Endothelial cell of umbilical vein (primary cell): ENCODE measurements at regions not wholly inside any gene's neighbourhood (a gene's known extent, or its start where the extent isn't known, plus 50 kb on each side); places are given as distances from the start of the nearest gene placed in this dataset.

ENCODE experiments used
- BruUV-seq: library from RNA; stranded (reverse); fragments of 400-500 nt; replicated peaks from 2 replicates; lab custom pipeline; 2021; lab: Mats Ljungman, UMichigan
- CTCF ChIA-PET: fragments of 300-600, 350-600 bp; sonication (Branson Sonifier 250); formaldehyde crosslinking; loops from one replicate; lab custom pipeline; 2021; ENCODE audit warnings: antibody characterized with exemption, inconsistent platforms; lab: Charles Lee
- POLR2A ChIA-PET: fragments of 300-600, 350-600 bp; sonication (Branson Sonifier 250); formaldehyde crosslinking; loops from one replicate; lab custom pipeline; 2021; ENCODE audit warnings: antibody characterized with exemption, inconsistent platforms; lab: Charles Lee
- DNase-seq: peaks from one replicate; pipeline ENCODE4 v3.0.0-alpha.2; 2011; ENCODE audit warnings: low read depth, low spot score
- FAIRE-seq: peaks from 2 replicates; lab custom pipeline; 2011; peaks lifted over from hg19 to GRCh38; lab: Jason Lieb, UNC
- H2AFZ ChIP-seq: 2 replicates; pipeline ENCODE4 v1.6.0; 2012; ENCODE audit warnings: low read depth, low read length, control low read depth, inconsistent platforms
- H3K27ac ChIP-seq: 2 replicates; pipeline ENCODE4 v1.5.1; 2011; ENCODE audit warnings: low read depth, mild to moderate bottlenecking, control low read depth, low read length, moderate library complexity; ENCODE audit not compliant: insufficient read depth
- H3K27me3 ChIP-seq, 2 experiments: 2 replicates each; pipeline versions ENCODE4 v1.6.0 to v1.6.1; 2011; ENCODE audit warnings: low read length in 2 of 2, mixed read lengths in 1 of 2; ENCODE audit not compliant: control insufficient read depth in 2 of 2, insufficient read depth in 2 of 2
- H3K36me3 ChIP-seq, 2 experiments: 2 replicates in 1 of 2; 3 replicates in 1 of 2; pipeline ENCODE4 v1.5.1; 2011; ENCODE audit warnings: low read length in 2 of 2, mild to moderate bottlenecking in 1 of 2, moderate library complexity in 1 of 2; ENCODE audit not compliant: control insufficient read depth in 2 of 2, insufficient read depth in 2 of 2; ENCODE audit errors: extremely low read depth in 1 of 2
- H3K4me1 ChIP-seq: 3 replicates; pipeline ENCODE4 v1.5.1; 2011; ENCODE audit warnings: mild to moderate bottlenecking, low read length; ENCODE audit not compliant: control insufficient read depth, insufficient read depth; ENCODE audit errors: extremely low read depth
- H3K4me2 ChIP-seq: 2 replicates; pipeline ENCODE4 v1.6.1; 2011; ENCODE audit warnings: low read length, control low read depth, mixed read lengths; ENCODE audit not compliant: insufficient read depth
- H3K4me3 ChIP-seq, 3 experiments: fragments of 200-600 bp in 1 of 3; sonication (generic), shearing (Covaris generic) in 1 of 3; replicated peaks in 1 of 3; 2 replicates each; pipeline ENCODE4 v1.5.1; 2011 to 2016; ENCODE audit warnings: control low read depth in 3 of 3, low read length in 3 of 3, mild to moderate bottlenecking in 2 of 3, inconsistent platforms in 1 of 3, low read depth in 1 of 3, moderate library complexity in 1 of 3; ENCODE audit not compliant: insufficient read depth in 1 of 3
- H3K79me2 ChIP-seq: 2 replicates; pipeline ENCODE4 v1.6.0; 2012; ENCODE audit warnings: low read length, inconsistent platforms; ENCODE audit not compliant: control insufficient read depth, insufficient read depth
- H3K9ac ChIP-seq: replicated peaks from 2 replicates; pipeline ENCODE3; 2011; ENCODE audit warnings: low read length, control low read depth; ENCODE audit not compliant: insufficient read depth; ENCODE audit errors: extremely low read depth
- H3K9me1 ChIP-seq: replicated peaks from 3 replicates; pipeline ENCODE4 v1.6.0; 2011; ENCODE audit warnings: mild to moderate bottlenecking, low read length; ENCODE audit not compliant: control insufficient read depth, insufficient read depth; ENCODE audit errors: extremely low read depth
- H3K9me3 ChIP-seq: replicated peaks from 2 replicates; pipeline ENCODE4 v1.5.1; 2012; ENCODE audit warnings: low read length, inconsistent platforms; ENCODE audit not compliant: control insufficient read depth, insufficient read depth
- H4K20me1 ChIP-seq: replicated peaks from 2 replicates; pipeline ENCODE3; 2011; ENCODE audit warnings: mild to moderate bottlenecking, low read length; ENCODE audit not compliant: control insufficient read depth, insufficient read depth; ENCODE audit errors: extremely low read depth
- EZH2 ChIP-seq: IDR thresholded peaks from 2 replicates; pipeline ENCODE4 v1.6.1; 2012; ENCODE audit warnings: borderline replicate concordance, low read depth, mild to moderate bottlenecking, moderate library complexity, low read length, inconsistent platforms; ENCODE audit not compliant: severe bottlenecking
- GATA2 ChIP-seq: IDR thresholded peaks from 2 replicates; pipeline ENCODE4 v1.7.0; 2011; ENCODE audit warnings: low read depth, mild to moderate bottlenecking, moderate library complexity, mixed read lengths, low read length; ENCODE audit not compliant: insufficient read length, insufficient read depth
- MYC ChIP-seq: IDR thresholded peaks from one replicate; pipeline ENCODE4 v1.6.1; 2011; ENCODE audit warnings: mild to moderate bottlenecking, low read depth, low read length
- dilution Hi-C: fragments of 300-500 bp; cut with MboI; formaldehyde crosslinking; loops from one replicate; pipeline ENCODE4 v1.15.0; 2019; ENCODE audit warnings: low sequenced_read_pairs; ENCODE audit not compliant: extremely low pct_ligation_motif_present
- intact Hi-C: fragments of 100-400 bp; cut with micrococcal nuclease; formaldehyde crosslinking; loops from one replicate; pipeline ENCODE4 v1.10.0; 2022

DNA sequence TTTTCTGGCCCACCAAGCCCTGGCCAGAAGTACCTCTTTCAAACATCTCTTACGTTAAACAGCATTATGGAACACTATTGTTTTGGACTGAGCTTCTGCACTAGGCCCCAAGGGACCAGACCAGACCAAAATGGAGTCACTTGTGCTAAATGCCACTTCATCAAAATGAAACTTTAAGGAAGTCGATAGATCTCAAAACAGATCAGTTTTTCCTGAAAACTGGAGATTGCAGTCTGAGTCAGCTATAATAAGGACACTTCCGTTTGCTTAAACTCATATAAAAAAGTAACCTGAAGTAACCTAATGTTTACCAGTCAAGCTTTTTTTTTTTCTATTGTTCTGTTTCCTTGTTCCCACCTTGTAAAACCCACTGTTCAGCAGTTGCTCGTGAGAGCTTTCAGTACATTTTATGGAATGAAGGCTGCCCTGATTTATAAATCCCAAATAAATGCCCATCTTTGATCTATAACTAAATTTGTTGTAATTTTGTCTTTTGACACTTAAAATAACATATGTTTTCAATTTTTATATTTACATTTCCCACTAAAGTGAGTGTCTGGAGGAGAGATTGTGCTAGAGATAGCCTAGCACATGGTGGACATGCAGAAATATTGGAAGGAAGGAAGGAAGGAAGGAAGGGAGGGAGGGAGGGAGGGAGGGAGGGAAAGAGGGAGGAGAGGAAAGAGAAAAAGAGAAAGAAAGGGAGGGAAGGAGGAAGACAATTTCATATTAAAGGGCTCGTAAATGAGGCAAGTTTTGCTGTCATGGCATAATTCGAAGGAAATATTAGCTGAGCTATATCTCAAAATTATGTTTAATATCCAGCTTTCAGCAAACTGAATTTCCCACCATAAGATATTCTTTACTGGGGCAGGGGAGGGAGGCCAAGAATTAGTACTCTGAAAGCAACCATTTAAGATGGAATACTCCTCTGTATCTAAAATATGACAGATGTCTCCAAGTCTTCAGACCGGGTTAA is 77.0 kb upstream of the CXADR start:
- Histone ChIP-seq H3K9me1 (no peaks in the 10 kb centered on the region), H2AFZ (peak overlapping the region; percentile 20)
- CTCF ChIA-PET = interaction anchor here (0.8 to 2.3 kb wide), 8 partner anchors 12 to 119 kb away, joined by 3 to 9 read pairs (median 4); partner anchors contain the start of gene CXADR

GRCh38 chr21:17436626-17437111 is 76.2 kb upstream of the CXADR start:
- no peaks in the 10 kb centered on the region for H4K20me1 ChIP-seq
- FAIRE-seq (no peak), DNase-seq (no peak)
- H3K36me3 ChIP-seq = no peaks in the 10 kb centered on the region
- H3K79me2 ChIP-seq = no peaks in the 10 kb centered on the region
- intact Hi-C loops = no loop called here
- no peaks in the 10 kb centered on the region for H3K9me1 ChIP-seq
- H2AFZ ChIP-seq = no peak overlapping the region
- ChIA-PET POLR2A (no interaction called here), CTCF (interaction anchor here (0.7 to 2.3 kb wide), 8 partner anchors 13 to 118 kb away, joined by 3 to 9 read pairs (median 4); partner anchors contain the start of gene CXADR)
- H3K4me3 ChIP-seq = no peak overlapping the region
- no peaks in the 10 kb centered on the region for H3K9me3 ChIP-seq
- peaks cover 6% of the 10 kb centered on the region for H3K4me1 ChIP-seq
- H3K27me3 ChIP-seq = peaks cover 4 to 10% of the 10 kb centered on the region in 2 experiments
- BruUV-seq = no TSS peak
- no peak overlapping the region for H3K27ac ChIP-seq
- no peak overlapping the region for H3K9ac ChIP-seq
- dilution Hi-C loops = no loop called here
- TF ChIP-seq MYC = no peak
- no peak overlapping the region for H3K4me2 ChIP-seq

More for the DNA sequence above, 77.0 kb upstream of the CXADR start:
- peaks cover 4 to 6% of the 10 kb centered on the region in 2 experiments for H3K27me3 ChIP-seq
- no peak overlapping the region for H3K4me3 ChIP-seq
- H3K79me2 ChIP-seq = no peaks in the 10 kb centered on the region
- no TSS peak for BruUV-seq
- FAIRE-seq = peak; percentile 38
- POLR2A ChIA-PET = no interaction called here
- no peaks in the 10 kb centered on the region for H3K9me3 ChIP-seq
- no peak overlapping the region for H3K4me2 ChIP-seq
- dilution Hi-C loops = no loop called here
- peak; percentile 26 for TF ChIP-seq GATA2
- TF ChIP-seq EZH2 = no peak
- H3K4me1 ChIP-seq = peaks cover 6% of the 10 kb centered on the region
- no peak overlapping the region for H3K9ac ChIP-seq
- H3K27ac ChIP-seq = no peak overlapping the region
- H3K36me3 ChIP-seq = no peaks in the 10 kb centered on the region
- no peaks in the 10 kb centered on the region for H4K20me1 ChIP-seq
- intact Hi-C loops = no loop called here
- peak; percentile 26 for DNase-seq
